HL-60 (cell line): ENCODE measurements at regions not wholly inside any gene's neighbourhood (a gene's known extent, or its start where the extent isn't known, plus 50 kb on each side); places are given as distances from the start of the nearest gene placed in this dataset.

Experiments used
- CTCF ChIP-seq: IDR thresholded peaks from one replicate; pipeline ENCODE4 v1.5.1; 2011; ENCODE audit warnings: low read length, control low read depth, inconsistent platforms; ENCODE audit not compliant: insufficient read depth
- POLR2AphosphoS5 ChIP-seq: IDR thresholded peaks from 2 replicates; pipeline ENCODE4 v1.6.1; 2012; ENCODE audit warnings: low read depth
- SPI1 ChIP-seq: IDR thresholded peaks from 2 replicates; pipeline ENCODE4 v1.6.1; 2012; ENCODE audit warnings: low read depth, mild to moderate bottlenecking, borderline replicate concordance
- TF ChIP-seq, protein P1 (sequence below): IDR thresholded peaks from 2 replicates; pipeline ENCODE4 v1.6.1; 2012; ENCODE audit warnings: low read depth; ENCODE audit not compliant: insufficient replicate concordance

DNA sequence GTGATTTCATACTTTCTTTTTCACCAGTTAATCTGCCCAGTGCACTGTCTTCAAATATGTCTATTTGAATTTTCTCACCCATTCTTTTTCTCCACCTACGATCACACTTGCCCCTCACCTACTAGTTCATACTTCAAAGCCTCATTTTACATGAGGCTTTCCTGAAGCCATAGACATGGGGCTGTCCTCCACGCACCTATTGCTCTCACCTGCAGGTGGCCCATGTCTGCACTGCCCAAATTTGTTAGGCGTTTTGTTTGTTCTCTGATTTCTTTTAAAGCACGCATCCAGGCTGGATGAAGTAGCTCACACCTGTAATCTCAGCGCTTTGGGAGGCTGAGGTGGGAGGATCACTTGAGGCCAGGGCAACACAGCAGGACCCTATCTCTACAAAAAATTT, 106.8 kb upstream of the RIPOR2 start:
- TF ChIP-seq CTCF = no peak
- TF ChIP-seq, protein P1, sequence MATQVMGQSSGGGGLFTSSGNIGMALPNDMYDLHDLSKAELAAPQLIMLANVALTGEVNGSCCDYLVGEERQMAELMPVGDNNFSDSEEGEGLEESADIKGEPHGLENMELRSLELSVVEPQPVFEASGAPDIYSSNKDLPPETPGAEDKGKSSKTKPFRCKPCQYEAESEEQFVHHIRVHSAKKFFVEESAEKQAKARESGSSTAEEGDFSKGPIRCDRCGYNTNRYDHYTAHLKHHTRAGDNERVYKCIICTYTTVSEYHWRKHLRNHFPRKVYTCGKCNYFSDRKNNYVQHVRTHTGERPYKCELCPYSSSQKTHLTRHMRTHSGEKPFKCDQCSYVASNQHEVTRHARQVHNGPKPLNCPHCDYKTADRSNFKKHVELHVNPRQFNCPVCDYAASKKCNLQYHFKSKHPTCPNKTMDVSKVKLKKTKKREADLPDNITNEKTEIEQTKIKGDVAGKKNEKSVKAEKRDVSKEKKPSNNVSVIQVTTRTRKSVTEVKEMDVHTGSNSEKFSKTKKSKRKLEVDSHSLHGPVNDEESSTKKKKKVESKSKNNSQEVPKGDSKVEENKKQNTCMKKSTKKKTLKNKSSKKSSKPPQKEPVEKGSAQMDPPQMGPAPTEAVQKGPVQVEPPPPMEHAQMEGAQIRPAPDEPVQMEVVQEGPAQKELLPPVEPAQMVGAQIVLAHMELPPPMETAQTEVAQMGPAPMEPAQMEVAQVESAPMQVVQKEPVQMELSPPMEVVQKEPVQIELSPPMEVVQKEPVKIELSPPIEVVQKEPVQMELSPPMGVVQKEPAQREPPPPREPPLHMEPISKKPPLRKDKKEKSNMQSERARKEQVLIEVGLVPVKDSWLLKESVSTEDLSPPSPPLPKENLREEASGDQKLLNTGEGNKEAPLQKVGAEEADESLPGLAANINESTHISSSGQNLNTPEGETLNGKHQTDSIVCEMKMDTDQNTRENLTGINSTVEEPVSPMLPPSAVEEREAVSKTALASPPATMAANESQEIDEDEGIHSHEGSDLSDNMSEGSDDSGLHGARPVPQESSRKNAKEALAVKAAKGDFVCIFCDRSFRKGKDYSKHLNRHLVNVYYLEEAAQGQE = no peak
- TF ChIP-seq POLR2AphosphoS5 = no peak
- no peak for TF ChIP-seq SPI1
